Head of caudate nucleus (tissue), 42 donors: ENCODE measurements at regions not wholly inside any gene's neighbourhood (a gene's known extent, or its start where the extent isn't known, plus 50 kb on each side); places are given as distances from the start of the nearest gene placed in this dataset.
"Not testable (repeated sequence)": the region's sequence is repeated elsewhere in the genome, so short reads cannot be mapped to it uniquely, and the experiment has no call there.

Experiments
- DNase-seq, 42 donors: peaks; one replicate each; pipeline versions ENCODE4 v3.0.0 to v3.0.0-alpha.2; 2020 to 2021; ENCODE audit warnings: mixed read lengths in 7 of 42
- intact Hi-C: fragments of 100-400 bp; cut with DNase I; formaldehyde crosslinking; loops from one replicate; pipeline ENCODE4 v1.15.0; 2022

- intact Hi-C loops, DNase-seq: not testable (repeated sequence)
Measured at GRCh38 chr2:111377386-111377959, 256.8 kb downstream of the BCL2L11 start.

GRCh38 chr2:111378348-111378747 lies 257.6 kb downstream of the BCL2L11 start:
- intact Hi-C loops, DNase-seq: not testable (repeated sequence)

GRCh38 chr2:111380733-111381439 lies 260.2 kb downstream of the BCL2L11 start:
- intact Hi-C loops, result not testable (repeated sequence)
- DNase-seq, result peak in 4 of 42 donors; percentile 7 to 22 (median 14)

GRCh38 chr2:111381530-111382306 lies 261.0 kb downstream of the BCL2L11 start:
- intact Hi-C loops, DNase-seq: not testable (repeated sequence)

- intact Hi-C loops, DNase-seq: not testable (repeated sequence)
Measured at GRCh38 chr2:111382507-111382906, 261.8 kb downstream of the BCL2L11 start.

GRCh38 chr2:111383311-111383710 lies 262.6 kb downstream of the BCL2L11 start:
- DNase-seq, intact Hi-C loops: not testable (repeated sequence)

- DNase-seq, intact Hi-C loops: not testable (repeated sequence)
Measured at GRCh38 chr2:111385226-111385957, 264.7 kb downstream of the BCL2L11 start.

GRCh38 chr2:111390605-111391004 lies 269.9 kb downstream of the BCL2L11 start:
- intact Hi-C loops, DNase-seq: not testable (repeated sequence)

- peak in 9 of 42 donors; percentile 1 to 35 (median 13) for DNase-seq
- intact Hi-C loops, result not testable (repeated sequence)
Measured at GRCh38 chr2:111395350-111396128, 274.8 kb downstream of the BCL2L11 start.

- intact Hi-C loops, DNase-seq: not testable (repeated sequence)
Measured at GRCh38 chr2:111400598-111401253, 280.0 kb downstream of the BCL2L11 start.

GRCh38 chr2:111401270-111402140 lies 280.8 kb downstream of the BCL2L11 start:
- DNase-seq, intact Hi-C loops: not testable (repeated sequence)

- DNase-seq, intact Hi-C loops: not testable (repeated sequence)
Measured at GRCh38 chr2:111402450-111402849, 281.7 kb downstream of the BCL2L11 start.

GRCh38 chr2:111403287-111403686 lies 282.6 kb downstream of the BCL2L11 start:
- intact Hi-C loops, DNase-seq: not testable (repeated sequence)

- DNase-seq, intact Hi-C loops: not testable (repeated sequence)
Measured at GRCh38 chr2:111406616-111407015, 285.9 kb downstream of the BCL2L11 start.

- DNase-seq, intact Hi-C loops: not testable (repeated sequence)
Measured at GRCh38 chr2:111407632-111408194, 287.0 kb downstream of the BCL2L11 start.

- intact Hi-C loops, result not testable (repeated sequence)
Measured at GRCh38 chr2:111410868-111411406, 290.2 kb downstream of the BCL2L11 start.

More at GRCh38 chr2:111410868-111411406, 290.2 kb downstream of the BCL2L11 start:
- DNase-seq, result not testable (repeated sequence)
